ENCODE measurements at regions not wholly inside any gene's neighbourhood (a gene's known extent, or its start where the extent isn't known, plus 50 kb on each side); places are given as distances from the start of the nearest gene placed in this dataset.

DNA sequence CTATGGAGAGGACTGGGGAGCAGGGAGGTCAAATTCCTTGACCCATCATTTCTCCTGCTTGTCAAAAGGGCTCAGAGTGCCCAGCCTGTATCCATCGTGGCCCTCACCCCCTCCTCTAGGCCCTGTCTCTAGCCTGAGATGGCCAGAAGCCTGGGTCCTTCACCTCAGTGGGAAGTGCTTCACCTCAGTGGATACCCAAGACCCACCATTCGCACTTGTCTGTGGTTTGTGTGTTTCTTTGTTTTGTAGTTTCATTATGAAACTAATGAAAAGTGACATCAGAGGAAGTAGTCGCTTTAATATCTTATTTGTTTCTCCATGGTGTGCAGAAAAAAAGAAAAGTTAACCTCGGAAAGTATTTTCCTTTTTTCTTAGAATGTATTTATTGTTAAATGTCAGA is 194.0 kb upstream of the CADM1 start:
- DNase-seq (ENCODE audit: extremely low read depth in 1 of 11, low read depth in 9 of 11, low spot score in 4 of 11), result no peak

DNA sequence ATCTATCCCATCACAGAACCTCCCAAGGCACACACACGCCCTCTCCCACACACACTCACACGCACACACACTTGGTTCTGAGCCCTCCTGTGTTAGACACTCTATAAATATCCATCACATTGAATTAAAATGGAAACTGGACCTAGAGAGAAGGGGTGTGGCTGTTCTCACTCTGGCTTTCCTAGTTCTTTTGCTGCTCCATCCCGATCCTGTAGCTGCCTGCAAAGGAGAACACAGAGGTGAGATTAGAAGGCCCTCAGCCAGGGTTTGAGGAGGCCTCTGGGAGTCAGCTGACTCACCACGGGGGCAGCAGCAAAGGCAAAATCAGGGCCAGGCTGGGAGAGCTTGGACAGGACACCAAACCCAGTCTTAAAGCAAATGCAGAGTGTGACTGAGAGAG is 192.3 kb upstream of the CADM1 start:
- no peak for DNase-seq (ENCODE audit: extremely low read depth in 1 of 11, low read depth in 9 of 11, low spot score in 4 of 11)

DNA sequence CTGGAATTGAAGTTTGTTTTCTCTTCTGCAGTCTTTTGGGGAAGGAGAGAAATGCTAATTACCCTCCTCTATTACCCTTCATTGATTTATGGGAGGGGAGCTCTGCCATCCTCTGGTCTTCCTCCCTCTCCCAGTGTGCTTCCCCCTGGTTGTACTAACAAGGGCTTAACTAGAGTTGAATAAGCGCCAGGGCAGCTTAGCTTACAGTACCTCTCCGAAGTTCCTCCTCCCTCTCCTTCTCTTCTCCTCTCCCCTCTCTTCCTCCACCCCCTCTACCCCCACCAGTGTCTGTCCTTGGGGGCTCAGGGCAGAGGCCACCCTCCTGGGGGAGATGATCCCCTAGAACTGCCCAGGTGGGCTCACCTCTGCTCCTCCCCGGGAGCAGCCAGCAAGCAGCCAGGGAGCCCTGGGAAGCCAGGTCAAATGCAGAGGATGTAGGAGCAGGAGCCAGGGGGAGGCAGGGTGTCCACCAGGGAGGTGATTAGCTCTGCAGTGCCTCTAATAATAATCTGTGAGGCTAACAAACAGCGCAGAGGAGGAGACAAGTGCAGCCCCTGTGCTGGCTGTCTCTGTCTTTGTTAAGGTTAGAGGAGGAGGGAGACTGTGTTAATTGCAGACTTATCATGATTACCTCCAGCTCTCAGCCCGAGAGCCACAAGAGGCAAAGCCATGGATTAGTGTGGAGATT is 191.6 kb upstream of the CADM1 start:
- no peak for DNase-seq (ENCODE audit: extremely low read depth in 1 of 11, low read depth in 9 of 11, low spot score in 4 of 11)

DNA sequence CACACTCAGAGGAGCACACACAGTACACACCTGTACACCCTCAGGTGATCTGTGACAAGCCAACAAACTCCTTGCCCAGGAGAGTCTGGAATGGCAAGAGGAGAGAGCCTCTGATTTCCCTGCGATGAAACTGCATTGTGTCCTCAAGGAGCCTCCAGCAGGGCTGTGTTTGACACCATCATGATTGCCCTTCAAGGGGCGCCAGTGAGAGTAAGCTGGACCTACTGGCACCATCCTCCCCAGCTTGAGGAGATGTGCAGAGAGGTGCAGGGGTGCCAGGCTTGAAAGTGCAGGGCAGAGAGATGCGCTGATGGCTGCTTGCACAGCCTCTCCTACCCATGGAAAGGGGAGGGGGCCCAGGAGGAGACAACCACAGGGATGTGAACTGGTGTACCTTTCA is 188.8 kb upstream of the CADM1 start:
- no peak for DNase-seq (ENCODE audit: extremely low read depth in 1 of 11, low read depth in 9 of 11, low spot score in 4 of 11)

DNA sequence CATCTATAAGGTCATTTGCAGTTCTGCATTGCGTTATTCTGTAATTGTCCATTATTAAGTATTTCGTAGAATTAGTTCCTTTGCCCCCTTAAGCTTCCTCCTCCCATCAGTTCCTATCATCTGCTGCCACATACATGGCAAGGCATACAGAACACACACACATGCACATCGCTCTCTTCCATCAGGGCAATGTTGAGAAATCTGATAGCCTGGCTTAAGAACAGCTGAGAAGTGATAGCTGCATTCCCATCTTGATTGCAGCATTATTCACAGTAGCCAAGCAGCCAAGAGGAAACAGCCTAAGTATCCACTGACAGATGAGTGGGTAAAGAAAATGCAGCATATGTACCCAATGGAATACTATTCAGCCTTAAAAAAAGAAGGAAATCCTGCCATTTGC is 186.8 kb upstream of the CADM1 start:
- DNase-seq (ENCODE audit: extremely low read depth in 1 of 11, low read depth in 9 of 11, low spot score in 4 of 11), result no peak

DNA sequence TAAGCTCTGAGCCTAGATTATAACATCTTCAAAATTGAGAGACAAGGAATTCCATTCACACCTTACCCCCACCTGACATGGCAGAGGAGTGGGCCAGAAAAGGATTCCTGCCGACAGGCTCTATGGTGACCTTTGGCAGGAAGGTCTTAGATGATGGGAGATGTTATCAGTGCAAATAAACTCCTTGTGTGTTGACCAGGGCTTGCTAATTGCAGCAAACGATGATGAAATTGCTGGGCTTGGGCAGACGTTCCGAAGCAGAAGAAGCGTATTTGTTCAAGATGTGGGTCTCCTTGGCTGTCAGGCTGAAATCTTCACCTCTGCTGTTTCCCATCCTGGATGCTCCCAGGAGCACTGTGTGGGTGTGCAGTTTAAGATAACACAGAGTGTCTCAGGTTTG is 183.7 kb upstream of the CADM1 start:
- no peak for DNase-seq (ENCODE audit: extremely low read depth in 1 of 11, low read depth in 9 of 11, low spot score in 4 of 11)

GRCh38 chr11:115684699-115685098 is 180.5 kb upstream of the CADM1 start:
- no peak for DNase-seq (ENCODE audit: extremely low read depth in 1 of 11, low read depth in 9 of 11, low spot score in 4 of 11)

- DNase-seq (ENCODE audit: extremely low read depth in 1 of 11, low read depth in 9 of 11, low spot score in 4 of 11), result no peak
Measured at GRCh38 chr11:115684135-115684534, 179.9 kb upstream of the CADM1 start.

- no peak for DNase-seq (ENCODE audit: extremely low read depth in 1 of 11, low read depth in 9 of 11, low spot score in 4 of 11)
Measured at GRCh38 chr11:115682888-115683287, 178.7 kb upstream of the CADM1 start.

GRCh38 chr11:115682101-115682500 is 177.9 kb upstream of the CADM1 start:
- no peak for DNase-seq (ENCODE audit: extremely low read depth in 1 of 11, low read depth in 9 of 11, low spot score in 4 of 11)

GRCh38 chr11:115679945-115680344 is 175.7 kb upstream of the CADM1 start:
- DNase-seq (ENCODE audit: extremely low read depth in 1 of 11, low read depth in 9 of 11, low spot score in 4 of 11), result no peak

GRCh38 chr11:115678942-115679341 is 174.7 kb upstream of the CADM1 start:
- no peak for DNase-seq (ENCODE audit: extremely low read depth in 1 of 11, low read depth in 9 of 11, low spot score in 4 of 11)

DNA sequence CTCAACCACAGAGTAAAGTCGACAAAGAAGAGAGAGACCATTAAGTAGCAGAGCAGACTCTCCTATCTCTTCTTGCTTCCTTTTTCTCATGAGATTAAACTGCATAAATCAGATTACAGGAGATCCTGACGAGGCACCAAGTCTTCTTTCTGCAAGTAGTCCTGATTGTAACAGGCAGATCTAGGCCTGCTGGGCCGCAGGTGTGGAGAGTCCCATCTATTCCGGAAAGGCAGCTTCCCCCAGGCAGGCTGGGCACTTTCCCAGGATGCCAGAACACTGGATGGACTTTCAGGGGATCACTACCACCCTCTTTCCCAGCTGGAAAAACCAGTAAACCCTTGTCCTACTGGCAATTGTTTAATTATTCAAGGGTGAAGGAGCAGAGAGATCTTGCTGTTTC is 173.0 kb upstream of the CADM1 start:
- DNase-seq (ENCODE audit: extremely low read depth in 1 of 11, low read depth in 9 of 11, low spot score in 4 of 11), result no peak

DNA sequence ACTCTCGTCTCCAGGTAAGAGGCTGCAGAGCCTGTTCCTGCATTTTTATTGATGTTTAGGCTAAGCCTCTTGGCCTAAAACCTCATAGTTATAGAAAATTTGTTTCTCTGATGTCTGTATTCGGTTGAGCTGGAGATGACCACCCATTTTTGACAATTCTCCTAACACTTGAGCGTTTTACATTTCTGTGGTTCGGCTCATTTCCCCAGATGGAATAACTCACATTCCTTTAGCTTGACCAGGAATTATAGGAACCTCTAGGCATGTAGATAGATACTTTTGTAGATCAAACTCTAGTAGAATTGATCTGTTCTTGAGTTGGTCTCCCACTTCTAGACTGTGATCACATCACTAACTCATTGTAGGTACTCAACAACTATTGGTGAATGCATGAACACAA is 172.6 kb upstream of the CADM1 start:
- no peak for DNase-seq (ENCODE audit: extremely low read depth in 1 of 11, low read depth in 9 of 11, low spot score in 4 of 11)

DNA sequence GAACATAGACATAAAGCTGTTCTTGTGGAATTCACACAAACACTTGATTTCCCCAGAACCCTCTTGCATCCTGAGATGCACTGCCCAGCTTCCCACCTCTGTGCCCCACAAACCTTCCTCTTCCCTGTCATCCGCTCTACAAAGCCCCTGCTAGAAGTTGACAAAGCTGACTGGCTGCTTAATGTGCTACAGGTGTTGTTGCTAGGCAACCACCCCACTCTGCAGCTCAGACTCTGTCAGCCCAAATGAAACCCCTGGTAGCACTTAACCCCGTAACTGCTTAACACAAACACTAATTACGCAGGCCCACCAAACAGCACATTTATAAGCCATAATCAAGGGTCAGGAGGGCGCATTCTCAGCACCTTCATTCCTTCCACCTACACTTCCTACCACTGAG is 172.0 kb upstream of the CADM1 start:
- DNase-seq (ENCODE audit: extremely low read depth in 1 of 11, low read depth in 9 of 11, low spot score in 4 of 11), result peak in 2 of 11 donors; percentile 46 to 59

GRCh38 chr11:115674937-115675544 is 170.8 kb upstream of the CADM1 start:
- no peak for DNase-seq (ENCODE audit: extremely low read depth in 1 of 11, low read depth in 9 of 11, low spot score in 4 of 11)

DNA sequence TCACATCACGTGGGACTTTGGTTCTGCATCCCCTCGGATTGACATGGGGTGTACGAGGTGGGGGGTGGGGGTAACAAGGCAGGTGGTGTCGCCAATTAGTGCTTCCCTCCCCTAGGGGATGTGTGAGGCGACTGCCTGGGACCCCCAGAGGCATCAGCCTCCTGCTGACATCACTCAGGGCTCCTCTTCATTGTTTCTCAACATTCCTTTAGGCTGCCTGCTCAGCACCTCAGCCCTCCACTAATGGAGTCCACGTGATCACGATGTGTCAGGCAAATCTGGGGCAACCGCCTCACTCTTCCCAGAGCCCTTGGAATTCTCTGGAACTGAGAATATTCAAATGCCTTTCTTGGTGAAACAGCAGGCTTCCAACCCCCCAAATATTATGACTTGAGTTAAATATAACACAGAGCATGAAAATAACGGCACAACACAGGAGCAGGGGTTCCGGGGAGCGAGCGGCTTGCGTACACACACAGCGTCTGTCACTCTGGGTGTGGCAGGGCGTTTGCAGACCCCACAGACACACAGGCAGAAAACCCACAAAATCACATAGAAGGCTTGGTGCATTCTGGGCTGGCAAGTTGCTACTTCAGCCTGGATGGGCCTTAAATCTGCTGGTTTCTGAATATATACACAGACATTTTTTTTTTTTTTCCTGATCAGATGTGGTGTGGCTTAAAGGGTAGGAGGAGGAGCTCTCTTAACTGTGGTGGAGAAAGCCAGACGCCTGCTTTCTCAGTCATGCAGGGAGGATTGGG is 170.1 kb upstream of the CADM1 start:
- DNase-seq (ENCODE audit: extremely low read depth in 1 of 11, low read depth in 9 of 11, low spot score in 4 of 11), result no peak

- no peak for DNase-seq (ENCODE audit: extremely low read depth in 1 of 11, low read depth in 9 of 11, low spot score in 4 of 11)
Measured at GRCh38 chr11:115673720-115674119, 169.5 kb upstream of the CADM1 start.

DNA sequence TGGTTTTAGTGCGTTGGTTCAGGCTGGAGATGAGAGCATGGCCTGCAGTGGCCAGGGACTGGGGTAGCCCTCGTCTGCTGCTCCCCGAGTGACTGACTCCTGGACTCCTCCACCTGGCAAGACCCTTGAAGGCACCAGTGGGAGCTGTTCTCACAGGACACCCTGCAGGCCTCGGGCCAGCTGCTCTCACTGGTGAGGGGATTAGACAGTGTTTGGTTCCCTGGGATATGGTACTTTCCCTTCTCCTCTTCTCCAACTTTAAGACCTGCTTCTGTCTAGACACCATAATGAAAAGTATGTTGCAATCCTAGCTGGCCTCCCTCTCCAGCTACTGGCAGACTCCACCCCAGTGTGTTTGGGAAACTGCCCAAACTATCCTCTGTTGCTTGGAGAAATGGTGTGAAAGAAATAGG is 168.8 kb upstream of the CADM1 start:
- no peak for DNase-seq (ENCODE audit: extremely low read depth in 1 of 11, low read depth in 9 of 11, low spot score in 4 of 11)

DNA sequence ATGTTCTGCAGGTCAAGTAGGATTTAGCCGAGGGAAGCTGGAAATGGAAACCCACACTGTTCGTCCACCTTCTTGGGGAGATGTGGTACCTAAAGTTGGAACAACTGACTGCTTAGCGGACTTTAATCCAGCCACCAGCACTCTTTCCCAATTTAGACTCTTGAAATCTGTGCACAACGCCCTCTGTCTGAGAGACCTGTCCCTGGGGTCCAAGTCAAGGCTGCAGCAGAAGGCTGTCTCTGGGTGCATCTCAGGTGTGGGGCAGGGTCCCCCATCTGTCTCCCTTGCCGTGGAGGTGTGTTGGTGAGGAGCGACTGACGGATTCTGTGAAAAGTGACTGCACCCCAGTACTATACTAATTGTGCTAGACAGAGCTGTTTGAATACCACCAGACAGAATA is 168.2 kb upstream of the CADM1 start:
- DNase-seq (ENCODE audit: extremely low read depth in 1 of 11, low read depth in 9 of 11, low spot score in 4 of 11), result no peak

All from renal cortex interstitium (tissue), 11 donors.